HCT116 (cell line): ENCODE measurements at regions not wholly inside any gene's neighbourhood (a gene's known extent, or its start where the extent isn't known, plus 50 kb on each side); places are given as distances from the start of the nearest gene placed in this dataset.

Experiments used
- ATAC-seq: fragments of 200-7000 bp; cut with Tn5 transposase; 2 replicates; pipeline ENCODE4 v1.9.1; 2020; ENCODE audit warnings: mild to moderate bottlenecking, moderate library complexity
- BruUV-seq: library from RNA; stranded (reverse); fragments of 400-500 nt; replicated peaks from 2 replicates; lab custom pipeline; 2021; lab: Mats Ljungman, UMichigan
- CTCF ChIA-PET: fragments of 300-600 bp; sonication (Branson Sonifier 250); formaldehyde crosslinking; loops from one replicate; lab custom pipeline; 2021; ENCODE audit warnings: antibody characterized with exemption; lab: Charles Lee
- POLR2A ChIA-PET: fragments of 300-600, 350-600 bp; sonication (Branson Sonifier 250); formaldehyde crosslinking; loops from one replicate; lab custom pipeline; 2021; ENCODE audit warnings: antibody characterized with exemption; lab: Charles Lee
- RAD21 ChIA-PET, 2 experiments: fragments of 300-600 bp; sonication (Branson Sonifier 250); formaldehyde crosslinking; loops; one replicate each; lab custom pipeline; 2023; ENCODE audit warnings: low total read pairs in 2 of 2; ENCODE audit not compliant: uncharacterized antibody in 2 of 2, unreplicated experiment in 2 of 2, low non-redundant PET in 1 of 2; lab: Charles Lee
- DNase-seq: peaks from one replicate; pipeline ENCODE4 v3.0.0-alpha.2; 2010; ENCODE audit warnings: low read depth, low spot score
- H2AFZ ChIP-seq: fragments of 200-600 bp; shearing (Covaris generic), sonication (generic); 2 replicates; pipeline ENCODE4 v1.6.1; 2017; ENCODE audit warnings: low read depth, mixed run types, mixed read lengths, antibody characterized with exemption, low read length; ENCODE audit not compliant: poor library complexity, severe bottlenecking
- H3K27ac ChIP-seq: 2 replicates; pipeline ENCODE4 v1.5.1; 2012; ENCODE audit warnings: low read depth, low read length
- H3K27me3 ChIP-seq: fragments of 200-600 bp; sonication (generic); 2 replicates; pipeline ENCODE4 v1.6.1; 2016; ENCODE audit warnings: mixed run types, low read length, mixed read lengths; ENCODE audit not compliant: insufficient read depth
- H3K36me3 ChIP-seq, 2 experiments: fragments of 200-500 bp in 1 of 2; fragments of 200-600 bp in 1 of 2; sonication (Bioruptor generic) in 1 of 2; sonication (generic) in 1 of 2; 2 replicates each; pipeline versions ENCODE4 v1.5.1 to v1.6.1; 2014 to 2016; ENCODE audit warnings: low read length in 2 of 2, inconsistent platforms in 1 of 2, mixed read lengths in 1 of 2, mixed run types in 1 of 2; ENCODE audit not compliant: insufficient read depth in 2 of 2, control insufficient read depth in 1 of 2
- H3K4me1 ChIP-seq, 2 experiments: fragments of 200-600 bp in 1 of 2; sonication (generic) in 1 of 2; 2 replicates each; pipeline versions ENCODE4 v1.5.1 to v1.6.1; 2012 to 2017; ENCODE audit warnings: low read length in 2 of 2, inconsistent platforms in 1 of 2, mild to moderate bottlenecking in 1 of 2, mixed read lengths in 1 of 2, mixed run types in 1 of 2, moderate library complexity in 1 of 2; ENCODE audit not compliant: insufficient read depth in 2 of 2, control insufficient read depth in 1 of 2
- H3K4me2 ChIP-seq: fragments of 200-600 bp; sonication (generic); 2 replicates; pipeline ENCODE4 v1.6.1; 2017; ENCODE audit warnings: mixed run types, low read length, mixed read lengths
- H3K4me3 ChIP-seq, 2 experiments: fragments of 200-600 bp in 1 of 2; sonication (generic) in 1 of 2; replicated peaks in 1 of 2; 2 replicates each; pipeline ENCODE4 v1.5.1; 2011 to 2016; ENCODE audit warnings: low read length in 2 of 2, control low read depth in 1 of 2, low read depth in 1 of 2, mild to moderate bottlenecking in 1 of 2, mixed read lengths in 1 of 2, mixed run types in 1 of 2
- H3K79me2 ChIP-seq: fragments of 200-600 bp; sonication (generic); 2 replicates; pipeline ENCODE4 v1.6.1; 2017; ENCODE audit warnings: mild to moderate bottlenecking, mixed run types, low read length, moderate library complexity, mixed read lengths; ENCODE audit not compliant: insufficient read depth
- H3K9ac ChIP-seq: fragments of 200-600 bp; sonication (generic); 2 replicates; pipeline ENCODE4 v1.6.1; 2016; ENCODE audit warnings: low read length, mixed read lengths
- H3K9me2 ChIP-seq: fragments of 200-600 bp; sonication (generic), shearing (Covaris generic); 2 replicates; pipeline ENCODE4 v1.6.1; 2017; ENCODE audit warnings: mixed run types, mild to moderate bottlenecking, moderate library complexity; ENCODE audit not compliant: insufficient read depth
- H3K9me3 ChIP-seq, 2 experiments: fragments of 200-500 bp in 1 of 2; fragments of 200-600 bp in 1 of 2; sonication (Bioruptor generic) in 1 of 2; sonication (generic) in 1 of 2; 2 replicates each; pipeline ENCODE4 v1.6.1; 2014 to 2017; ENCODE audit warnings: low read length in 2 of 2, mixed read lengths in 2 of 2, inconsistent platforms in 1 of 2, low read depth in 1 of 2, mild to moderate bottlenecking in 1 of 2, mixed run types in 1 of 2, moderate library complexity in 1 of 2; ENCODE audit not compliant: control insufficient read depth in 1 of 2, insufficient read depth in 1 of 2
- H4K20me1 ChIP-seq: fragments of 200-600 bp; sonication (generic), shearing (Covaris generic); 2 replicates; pipeline ENCODE4 v1.6.1; 2017; ENCODE audit warnings: mixed run types, mild to moderate bottlenecking, moderate library complexity; ENCODE audit not compliant: insufficient read depth
- ATF3 ChIP-seq: IDR thresholded peaks from 2 replicates; pipeline ENCODE4 v1.6.1; 2012
- CEBPB ChIP-seq: IDR thresholded peaks from 2 replicates; pipeline ENCODE4 v1.6.1; 2012; ENCODE audit warnings: low read depth
- CTCF ChIP-seq, 3 experiments: fragments of 200-600 bp in 1 of 3; sonication (generic) in 1 of 3; IDR thresholded peaks in 2 of 3; conservative IDR thresholded peaks in 1 of 3; 2 replicates each; pipeline ENCODE4 v1.5.1; 2012 to 2017; ENCODE audit warnings: low read depth in 2 of 3, low read length in 2 of 3, antibody characterized with exemption in 1 of 3, borderline replicate concordance in 1 of 3, control low read depth in 1 of 3, mild to moderate bottlenecking in 1 of 3, mixed read lengths in 1 of 3, mixed run types in 1 of 3, moderate library complexity in 1 of 3; ENCODE audit not compliant: insufficient read depth in 1 of 3
- ELF1 ChIP-seq: IDR thresholded peaks from 2 replicates; pipeline ENCODE4 v1.6.1; 2012; ENCODE audit warnings: low read depth, borderline replicate concordance
- EZH2 ChIP-seq: fragments of 200-600 bp; sonication (generic); IDR thresholded peaks from 2 replicates; pipeline ENCODE4 v1.6.1; 2017; ENCODE audit warnings: antibody characterized with exemption, mixed run types
- FOSL1 ChIP-seq: IDR thresholded peaks from 2 replicates; pipeline ENCODE4 v1.6.1; 2012; ENCODE audit warnings: low read depth
- JUND ChIP-seq: IDR thresholded peaks from 2 replicates; pipeline ENCODE4 v1.6.1; 2012
- MAX ChIP-seq: IDR thresholded peaks from 2 replicates; pipeline ENCODE4 v1.6.1; 2012
- POLR2A ChIP-seq: IDR thresholded peaks from 2 replicates; pipeline ENCODE4 v1.7.0; 2011; ENCODE audit warnings: borderline replicate concordance; ENCODE audit not compliant: insufficient read depth, insufficient read length; ENCODE audit errors: extremely low read depth
- POLR2AphosphoS5 ChIP-seq: IDR thresholded peaks from 2 replicates; pipeline ENCODE4 v1.6.1; 2011; ENCODE audit warnings: mild to moderate bottlenecking, low read depth, low read length, moderate library complexity
- REST ChIP-seq: IDR thresholded peaks from 2 replicates; pipeline ENCODE4 v1.6.1; 2012; ENCODE audit warnings: low read depth
- SIN3A ChIP-seq: IDR thresholded peaks from 2 replicates; pipeline ENCODE4 v1.6.1; 2012; ENCODE audit warnings: low read depth
- SP1 ChIP-seq: IDR thresholded peaks from 2 replicates; pipeline ENCODE4 v1.6.1; 2012; ENCODE audit warnings: low read depth
- SRF ChIP-seq: IDR thresholded peaks from 2 replicates; pipeline ENCODE4 v1.6.1; 2012; ENCODE audit warnings: low read depth
- YY1 ChIP-seq: IDR thresholded peaks from 2 replicates; pipeline ENCODE4 v1.6.1; 2011; ENCODE audit warnings: low read length, low read depth, moderate library complexity, mild to moderate bottlenecking; ENCODE audit not compliant: insufficient replicate concordance; ENCODE audit errors: extremely low read depth
- ZFX ChIP-seq: fragments of 450-650 bp; IDR thresholded peaks from 2 replicates; pipeline ENCODE4 v1.6.1; 2017
- ZNF274 ChIP-seq: fragments of 200-500 bp; sonication (Bioruptor generic); IDR thresholded peaks from 2 replicates; pipeline ENCODE4 v1.6.1; 2014; ENCODE audit warnings: mild to moderate bottlenecking, low read depth, low read length, inconsistent platforms
- intact Hi-C: fragments of 100-400 bp; cut with micrococcal nuclease; formaldehyde crosslinking; loops from 2 replicates; pipeline ENCODE4 v1.10.0; 2022

GRCh38 chrX:121310820-121311219, 263.4 kb downstream of the GLUD2 start:
- no TSS peak for BruUV-seq
- H3K36me3 ChIP-seq = no peaks in the 10 kb centered on the region
- H3K4me1 ChIP-seq = no peaks in the 10 kb centered on the region
- no peak overlapping the region for H3K9ac ChIP-seq
- intact Hi-C loops = no loop called here
- H3K4me3 ChIP-seq = no peak overlapping the region
- DNase-seq (no peak), ATAC-seq (no peak)
- no peaks in the 10 kb centered on the region for H3K9me2 ChIP-seq
- no peaks in the 10 kb centered on the region for H3K27me3 ChIP-seq
- no peak overlapping the region for H3K27ac ChIP-seq
- RAD21 ChIA-PET = no interaction called here
- no peak overlapping the region for H3K4me2 ChIP-seq
- CTCF ChIA-PET = no interaction called here
- no peaks in the 10 kb centered on the region for H4K20me1 ChIP-seq
- POLR2A ChIA-PET = no interaction called here
- TF ChIP-seq ZFX (no peak), POLR2AphosphoS5 (no peak), REST (no peak), ATF3 (no peak), SP1 (no peak), YY1 (no peak), MAX (no peak), EZH2 (no peak), JUND (no peak), SRF (no peak), POLR2A (no peak), CEBPB (no peak), ZNF274 (no peak), SIN3A (no peak), ELF1 (no peak), CTCF (IDR thresholded peaks at IDR 0.05 in 2 of 3, conservative IDR thresholded peaks at IDR 0.05 in 1 of 3; ENCODE audit: borderline replicate concordance in 1 of 3, insufficient read depth in 1 of 3, low read depth in 2 of 3, low read length in 2 of 3) (no peak), FOSL1 (no peak)
- no peaks in the 10 kb centered on the region for H3K9me3 ChIP-seq
- H3K79me2 ChIP-seq = no peaks in the 10 kb centered on the region
- H2AFZ ChIP-seq = no peak overlapping the region
